ENCODE measurements at regions not wholly inside any gene's neighbourhood (a gene's known extent, or its start where the extent isn't known, plus 50 kb on each side); places are given as distances from the start of the nearest gene placed in this dataset.

DNA sequence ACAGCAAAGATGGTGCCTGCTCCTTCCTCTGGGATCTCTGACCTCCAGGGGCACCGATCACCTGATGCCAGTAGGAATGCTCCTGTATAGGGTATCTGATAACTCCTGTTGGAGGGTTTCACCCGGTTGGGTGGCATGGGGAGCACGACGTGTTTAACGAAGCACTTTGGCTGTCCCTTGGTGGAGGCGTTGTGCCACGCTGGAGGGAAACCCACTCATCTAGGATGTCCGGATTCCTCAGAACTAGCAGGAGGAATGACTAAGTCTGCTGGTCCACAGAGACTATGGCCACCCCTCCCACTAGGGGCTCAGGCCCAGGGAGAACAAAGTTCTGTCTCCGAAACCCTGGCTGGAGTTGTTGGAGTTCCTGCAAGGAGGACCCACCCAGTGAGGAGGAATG, 1624.4 kb downstream of the GRIK2 start:
- H3K27me3 ChIP-seq (ENCODE audit: insufficient read depth, low read depth) = no peaks in the 10 kb centered on the region
- H3K36me3 ChIP-seq (ENCODE audit: insufficient read depth) = no peaks in the 10 kb centered on the region
- no peaks in the 10 kb centered on the region for H3K4me1 ChIP-seq (ENCODE audit: low read depth, poor library complexity, severe bottlenecking)
- no peak overlapping the region for H3K4me3 ChIP-seq (IDR thresholded peaks at IDR 0.05; ENCODE audit: insufficient read depth, low read depth, low read length)
- H4K20me1 ChIP-seq (ENCODE audit: insufficient read depth) = no peaks in the 10 kb centered on the region
- H3K9ac ChIP-seq = no peak overlapping the region
- TF ChIP-seq, protein P1, sequence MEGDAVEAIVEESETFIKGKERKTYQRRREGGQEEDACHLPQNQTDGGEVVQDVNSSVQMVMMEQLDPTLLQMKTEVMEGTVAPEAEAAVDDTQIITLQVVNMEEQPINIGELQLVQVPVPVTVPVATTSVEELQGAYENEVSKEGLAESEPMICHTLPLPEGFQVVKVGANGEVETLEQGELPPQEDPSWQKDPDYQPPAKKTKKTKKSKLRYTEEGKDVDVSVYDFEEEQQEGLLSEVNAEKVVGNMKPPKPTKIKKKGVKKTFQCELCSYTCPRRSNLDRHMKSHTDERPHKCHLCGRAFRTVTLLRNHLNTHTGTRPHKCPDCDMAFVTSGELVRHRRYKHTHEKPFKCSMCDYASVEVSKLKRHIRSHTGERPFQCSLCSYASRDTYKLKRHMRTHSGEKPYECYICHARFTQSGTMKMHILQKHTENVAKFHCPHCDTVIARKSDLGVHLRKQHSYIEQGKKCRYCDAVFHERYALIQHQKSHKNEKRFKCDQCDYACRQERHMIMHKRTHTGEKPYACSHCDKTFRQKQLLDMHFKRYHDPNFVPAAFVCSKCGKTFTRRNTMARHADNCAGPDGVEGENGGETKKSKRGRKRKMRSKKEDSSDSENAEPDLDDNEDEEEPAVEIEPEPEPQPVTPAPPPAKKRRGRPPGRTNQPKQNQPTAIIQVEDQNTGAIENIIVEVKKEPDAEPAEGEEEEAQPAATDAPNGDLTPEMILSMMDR (conservative IDR thresholded peaks at IDR 0.05; ENCODE audit: low read depth, low read length) = no peak
- H2AFZ ChIP-seq (ENCODE audit: low read depth) = no peak overlapping the region
- no peak overlapping the region for H3K27ac ChIP-seq
- H3K79me2 ChIP-seq (ENCODE audit: insufficient read depth, low read depth) = no peaks in the 10 kb centered on the region
- H3K4me2 ChIP-seq = no peak overlapping the region

DNA sequence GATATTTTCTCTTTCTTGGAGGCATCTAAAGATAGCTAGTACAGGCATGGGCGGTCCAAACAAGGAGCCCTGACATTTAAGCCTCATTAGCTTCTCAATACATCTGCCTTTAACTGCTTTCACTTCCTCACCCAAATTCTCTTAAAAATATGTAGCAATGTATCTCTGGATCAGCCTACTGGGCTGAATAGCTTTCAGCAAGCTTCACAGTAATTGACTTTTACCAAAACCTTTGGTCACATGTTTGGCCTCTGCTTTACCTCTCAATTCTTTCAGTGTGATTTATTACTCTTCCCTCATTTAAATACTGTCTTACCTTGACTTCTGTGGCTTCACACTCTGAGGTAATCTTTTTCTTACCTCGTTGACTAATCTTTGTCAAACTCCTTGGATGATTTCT, 1618.1 kb downstream of the GRIK2 start:
- Histone ChIP-seq H3K36me3 (ENCODE audit: insufficient read depth) (no peaks in the 10 kb centered on the region), H3K4me2 (no peak overlapping the region), H3K4me1 (ENCODE audit: low read depth, poor library complexity, severe bottlenecking) (no peaks in the 10 kb centered on the region), H3K4me3 (IDR thresholded peaks at IDR 0.05; ENCODE audit: insufficient read depth, low read depth, low read length) (no peak overlapping the region), H2AFZ (ENCODE audit: low read depth) (no peak overlapping the region), H3K27me3 (ENCODE audit: insufficient read depth, low read depth) (no peaks in the 10 kb centered on the region), H3K79me2 (ENCODE audit: insufficient read depth, low read depth) (no peaks in the 10 kb centered on the region), H3K27ac (no peak overlapping the region), H3K9ac (no peak overlapping the region), H4K20me1 (ENCODE audit: insufficient read depth) (no peaks in the 10 kb centered on the region)
- TF ChIP-seq, protein P1 (conservative IDR thresholded peaks at IDR 0.05; ENCODE audit: low read depth, low read length) = no peak

DNA sequence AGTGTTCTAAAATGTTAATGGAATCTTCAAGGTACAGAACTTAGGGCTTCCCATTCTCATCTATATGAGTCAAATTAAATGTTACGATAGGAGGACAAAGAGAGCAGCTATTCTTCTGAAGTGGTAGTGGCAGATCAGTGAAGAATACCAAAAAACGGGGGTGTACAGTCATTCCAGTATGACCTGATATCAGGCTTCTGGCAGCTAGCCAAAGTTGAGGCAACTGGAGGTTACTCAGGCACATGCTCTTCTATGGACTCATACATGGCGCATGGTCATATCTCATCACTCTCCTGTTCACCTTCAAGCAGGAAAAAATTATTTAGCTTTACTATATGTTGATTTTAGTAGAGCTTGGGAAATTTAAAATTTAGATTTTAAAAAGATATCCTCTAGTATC, 1608.8 kb downstream of the GRIK2 start:
- H2AFZ ChIP-seq (ENCODE audit: low read depth) = no peak overlapping the region
- H3K27ac ChIP-seq = no peak overlapping the region
- H3K4me2 ChIP-seq = no peak overlapping the region
- no peaks in the 10 kb centered on the region for H3K79me2 ChIP-seq (ENCODE audit: insufficient read depth, low read depth)
- TF ChIP-seq, protein P1 (conservative IDR thresholded peaks at IDR 0.05; ENCODE audit: low read depth, low read length) = no peak
- H3K9ac ChIP-seq = no peak overlapping the region
- H3K4me1 ChIP-seq (ENCODE audit: low read depth, poor library complexity, severe bottlenecking) = no peaks in the 10 kb centered on the region
- no peaks in the 10 kb centered on the region for H3K27me3 ChIP-seq (ENCODE audit: insufficient read depth, low read depth)
- no peaks in the 10 kb centered on the region for H4K20me1 ChIP-seq (ENCODE audit: insufficient read depth)
- no peak overlapping the region for H3K4me3 ChIP-seq (IDR thresholded peaks at IDR 0.05; ENCODE audit: insufficient read depth, low read depth, low read length)
- H3K36me3 ChIP-seq (ENCODE audit: insufficient read depth) = no peaks in the 10 kb centered on the region

DNA sequence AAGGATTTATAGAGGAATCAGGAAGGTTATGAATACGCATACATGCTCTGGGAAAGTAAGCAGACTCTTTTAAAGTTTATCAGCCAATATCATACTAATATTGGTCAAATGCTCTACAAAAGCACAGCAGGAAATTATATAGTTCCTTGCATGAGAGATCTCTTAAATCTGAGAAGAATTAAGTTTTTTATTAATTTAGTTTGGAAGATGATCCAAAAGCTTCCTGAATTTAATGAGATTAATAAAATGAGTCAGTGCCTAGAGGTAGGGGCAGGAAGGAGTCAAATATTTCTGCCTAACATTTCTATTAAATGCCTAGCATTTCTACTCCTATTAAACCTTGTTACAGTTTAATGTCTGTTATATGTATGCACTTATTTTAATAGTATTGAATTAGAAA, 1608.2 kb downstream of the GRIK2 start:
- H4K20me1 ChIP-seq (ENCODE audit: insufficient read depth) = no peaks in the 10 kb centered on the region
- no peak overlapping the region for H3K4me2 ChIP-seq
- H3K9ac ChIP-seq = no peak overlapping the region
- no peaks in the 10 kb centered on the region for H3K79me2 ChIP-seq (ENCODE audit: insufficient read depth, low read depth)
- no peak overlapping the region for H3K27ac ChIP-seq
- H2AFZ ChIP-seq (ENCODE audit: low read depth) = no peak overlapping the region
- no peak overlapping the region for H3K4me3 ChIP-seq (IDR thresholded peaks at IDR 0.05; ENCODE audit: insufficient read depth, low read depth, low read length)
- H3K27me3 ChIP-seq (ENCODE audit: insufficient read depth, low read depth) = no peaks in the 10 kb centered on the region
- no peaks in the 10 kb centered on the region for H3K36me3 ChIP-seq (ENCODE audit: insufficient read depth)
- no peaks in the 10 kb centered on the region for H3K4me1 ChIP-seq (ENCODE audit: low read depth, poor library complexity, severe bottlenecking)
- TF ChIP-seq, protein P1 (conservative IDR thresholded peaks at IDR 0.05; ENCODE audit: low read depth, low read length) = no peak

DNA sequence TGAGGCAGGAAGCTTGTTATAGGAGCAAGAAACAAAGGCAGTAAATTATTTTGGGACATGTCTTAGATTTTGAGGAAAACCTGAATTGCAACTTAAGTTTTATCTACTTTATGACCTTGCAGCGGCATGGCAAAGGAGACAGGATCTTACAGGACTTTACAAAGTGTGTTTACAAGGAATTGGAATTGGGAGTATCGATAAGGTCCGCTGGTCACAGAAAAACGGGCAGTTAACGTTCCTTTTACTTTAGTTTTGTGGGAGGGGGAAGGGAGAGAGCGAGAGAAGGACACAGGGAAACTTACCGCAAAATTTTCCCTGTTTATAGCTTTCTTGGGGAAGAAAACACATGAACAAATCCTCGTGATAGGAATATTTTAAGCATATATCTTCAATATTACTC, 1607.2 kb downstream of the GRIK2 start:
- Histone ChIP-seq H2AFZ (ENCODE audit: low read depth) (no peak overlapping the region), H3K27me3 (ENCODE audit: insufficient read depth, low read depth) (no peaks in the 10 kb centered on the region), H3K4me1 (ENCODE audit: low read depth, poor library complexity, severe bottlenecking) (no peaks in the 10 kb centered on the region), H3K36me3 (ENCODE audit: insufficient read depth) (no peaks in the 10 kb centered on the region), H3K9ac (no peak overlapping the region), H3K27ac (no peak overlapping the region), H3K4me2 (no peak overlapping the region), H3K4me3 (IDR thresholded peaks at IDR 0.05; ENCODE audit: insufficient read depth, low read depth, low read length) (no peak overlapping the region), H4K20me1 (ENCODE audit: insufficient read depth) (no peaks in the 10 kb centered on the region), H3K79me2 (ENCODE audit: insufficient read depth, low read depth) (no peaks in the 10 kb centered on the region)
- TF ChIP-seq, protein P1 (conservative IDR thresholded peaks at IDR 0.05; ENCODE audit: low read depth, low read length) = no peak
